ENCODE measurements at regions not wholly inside any gene's neighbourhood (a gene's known extent, or its start where the extent isn't known, plus 50 kb on each side); places are given as distances from the start of the nearest gene placed in this dataset.
"Not testable (repeated sequence)": the region's sequence is repeated elsewhere in the genome, so short reads cannot be mapped to it uniquely, and the experiment has no call there.

- H3K4me3 ChIP-seq (ENCODE audit: low read length) = no peak overlapping the region
- no peak for DNase-seq (ENCODE audit: low read depth, low spot score)
These were observed 385.5 kb upstream of the COX7C start for GRCh38 chr5:86232246-86232645.

GRCh38 chr5:86244153-86244552 is 373.6 kb upstream of the COX7C start:
- H3K4me3 ChIP-seq (ENCODE audit: low read length) = no peak overlapping the region
- DNase-seq (ENCODE audit: low read depth, low spot score) = no peak

GRCh38 chr5:86257871-86258270 is 359.9 kb upstream of the COX7C start:
- no peak for DNase-seq (ENCODE audit: low read depth, low spot score)
- no peak overlapping the region for H3K4me3 ChIP-seq (ENCODE audit: low read length)

- not testable (repeated sequence) for DNase-seq (ENCODE audit: low read depth, low spot score); H3K4me3 ChIP-seq (ENCODE audit: low read length)
These were observed 333.1 kb upstream of the COX7C start for GRCh38 chr5:86284400-86285190.

GRCh38 chr5:86287437-86287836 is 330.3 kb upstream of the COX7C start:
- not testable (repeated sequence) for DNase-seq (ENCODE audit: low read depth, low spot score)

GRCh38 chr5:86289786-86290185 is 328.0 kb upstream of the COX7C start:
- DNase-seq (ENCODE audit: low read depth, low spot score); H3K4me3 ChIP-seq (ENCODE audit: low read length): not testable (repeated sequence)

More at GRCh38 chr5:86287437-86287836, 330.3 kb upstream of the COX7C start:
- H3K4me3 ChIP-seq (ENCODE audit: low read length) = not testable (repeated sequence)

GRCh38 chr5:86292811-86293210 is 324.9 kb upstream of the COX7C start:
- not testable (repeated sequence) for H3K4me3 ChIP-seq (ENCODE audit: low read length); DNase-seq (ENCODE audit: low read depth, low spot score)

- DNase-seq (ENCODE audit: low read depth, low spot score); H3K4me3 ChIP-seq (ENCODE audit: low read length): not testable (repeated sequence)
These were observed 315.1 kb upstream of the COX7C start for GRCh38 chr5:86302643-86303042.

GRCh38 chr5:86305050-86305449 is 312.7 kb upstream of the COX7C start:
- peak; percentile 5 for DNase-seq (ENCODE audit: low read depth, low spot score)
- H3K4me3 ChIP-seq (ENCODE audit: low read length) = not testable (repeated sequence)

- H3K4me3 ChIP-seq (ENCODE audit: low read length) = no peak overlapping the region
- no peak for DNase-seq (ENCODE audit: low read depth, low spot score)
These were observed 302.8 kb upstream of the COX7C start for GRCh38 chr5:86314951-86315350.

GRCh38 chr5:86320266-86320665 is 297.5 kb upstream of the COX7C start:
- DNase-seq (ENCODE audit: low read depth, low spot score) = no peak
- no peak overlapping the region for H3K4me3 ChIP-seq (ENCODE audit: low read length)

GRCh38 chr5:86329318-86329717 is 288.4 kb upstream of the COX7C start:
- H3K4me3 ChIP-seq (ENCODE audit: low read length) = no peak overlapping the region
- DNase-seq (ENCODE audit: low read depth, low spot score) = no peak

- no peak for DNase-seq (ENCODE audit: low read depth, low spot score)
- no peak overlapping the region for H3K4me3 ChIP-seq (ENCODE audit: low read length)
These were observed 287.0 kb upstream of the COX7C start for GRCh38 chr5:86330736-86331135.

- H3K4me3 ChIP-seq (ENCODE audit: low read length) = no peak overlapping the region
- no peak for DNase-seq (ENCODE audit: low read depth, low spot score)
These were observed 284.9 kb upstream of the COX7C start for GRCh38 chr5:86332851-86333250.

- no peak for DNase-seq (ENCODE audit: low read depth, low spot score)
- no peak overlapping the region for H3K4me3 ChIP-seq (ENCODE audit: low read length)
These were observed 279.9 kb upstream of the COX7C start for GRCh38 chr5:86337667-86338460.

- DNase-seq (ENCODE audit: low read depth, low spot score) = no peak
- H3K4me3 ChIP-seq (ENCODE audit: low read length) = no peak overlapping the region
These were observed 263.1 kb upstream of the COX7C start for GRCh38 chr5:86354664-86355063.

- no peak overlapping the region for H3K4me3 ChIP-seq (ENCODE audit: low read length)
- DNase-seq (ENCODE audit: low read depth, low spot score) = no peak
These were observed 256.9 kb upstream of the COX7C start for GRCh38 chr5:86360801-86361200.

GRCh38 chr5:86371061-86371460 is 246.7 kb upstream of the COX7C start:
- no peak overlapping the region for H3K4me3 ChIP-seq (ENCODE audit: low read length)
- no peak for DNase-seq (ENCODE audit: low read depth, low spot score)

- no peak overlapping the region for H3K4me3 ChIP-seq (ENCODE audit: low read length)
- no peak for DNase-seq (ENCODE audit: low read depth, low spot score)
These were observed 243.1 kb upstream of the COX7C start for GRCh38 chr5:86374611-86375010.

GRCh38 chr5:86376214-86376613 is 241.5 kb upstream of the COX7C start:
- no peak overlapping the region for H3K4me3 ChIP-seq (ENCODE audit: low read length)
- DNase-seq (ENCODE audit: low read depth, low spot score) = no peak
